NCI-H146 (cell line): ENCODE measurements at regions not wholly inside any gene's neighbourhood (a gene's known extent, or its start where the extent isn't known, plus 50 kb on each side); places are given as distances from the start of the nearest gene placed in this dataset.
"Not testable (repeated sequence)": the region's sequence is repeated elsewhere in the genome, so short reads cannot be mapped to it uniquely, and the experiment has no call there.

ENCODE experiments used
- DNase-seq: peaks from one replicate; lab custom pipeline; 2025; lab: John Stamatoyannopoulos, UW

DNA sequence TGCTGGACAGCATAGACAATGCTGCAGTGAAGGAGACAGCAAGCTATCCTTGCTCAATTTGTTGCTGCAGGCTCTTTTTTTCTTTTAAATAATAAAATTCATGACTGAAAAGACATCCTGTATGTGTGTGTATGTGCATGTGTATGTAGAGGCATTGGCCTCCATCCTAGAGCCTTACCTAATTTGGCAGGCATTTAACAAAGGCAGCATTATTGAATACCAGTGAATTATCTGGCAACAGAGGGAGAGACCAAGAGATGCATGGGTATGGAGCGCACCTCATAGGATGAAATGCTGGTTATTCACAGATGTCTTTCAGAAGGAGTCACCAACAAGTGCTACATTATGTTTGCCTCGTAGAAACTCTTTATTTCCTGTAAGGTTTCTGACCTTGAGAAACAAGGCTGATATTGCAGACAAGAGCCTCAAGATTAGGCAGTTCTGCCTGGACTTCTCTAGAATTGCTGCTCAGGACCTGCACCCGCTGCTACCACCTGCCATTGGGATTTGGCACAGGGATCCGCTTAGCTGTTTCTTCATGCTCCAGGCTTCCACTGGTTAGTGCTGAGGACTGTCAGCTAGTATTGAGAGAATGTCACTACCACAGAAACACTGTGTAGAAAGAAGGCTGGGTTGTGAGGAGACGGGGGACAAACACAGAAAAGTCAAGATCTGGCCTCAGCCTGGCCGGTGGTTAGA is 247.7 kb upstream of the RFX3 start:
- no peak for DNase-seq

DNA sequence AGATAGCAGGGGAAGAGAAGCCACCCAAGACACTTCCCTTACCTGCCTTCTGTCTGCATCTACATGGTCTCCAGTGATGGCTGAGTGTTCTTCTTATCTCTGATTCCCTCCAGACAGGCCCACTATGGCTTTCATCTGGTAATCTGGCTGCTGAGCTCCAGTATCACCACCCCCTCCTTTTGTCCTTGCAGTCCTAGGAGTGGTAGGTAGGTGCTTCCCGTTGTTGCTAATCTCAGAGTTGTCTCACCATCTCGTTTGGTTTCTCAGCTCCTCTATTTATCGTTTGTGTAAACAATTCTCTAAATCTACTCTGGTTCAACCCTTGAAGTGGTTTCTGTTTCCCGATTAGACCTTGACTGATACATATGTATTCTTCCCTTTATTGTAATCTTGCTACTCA is 243.8 kb upstream of the RFX3 start:
- no peak for DNase-seq

DNA sequence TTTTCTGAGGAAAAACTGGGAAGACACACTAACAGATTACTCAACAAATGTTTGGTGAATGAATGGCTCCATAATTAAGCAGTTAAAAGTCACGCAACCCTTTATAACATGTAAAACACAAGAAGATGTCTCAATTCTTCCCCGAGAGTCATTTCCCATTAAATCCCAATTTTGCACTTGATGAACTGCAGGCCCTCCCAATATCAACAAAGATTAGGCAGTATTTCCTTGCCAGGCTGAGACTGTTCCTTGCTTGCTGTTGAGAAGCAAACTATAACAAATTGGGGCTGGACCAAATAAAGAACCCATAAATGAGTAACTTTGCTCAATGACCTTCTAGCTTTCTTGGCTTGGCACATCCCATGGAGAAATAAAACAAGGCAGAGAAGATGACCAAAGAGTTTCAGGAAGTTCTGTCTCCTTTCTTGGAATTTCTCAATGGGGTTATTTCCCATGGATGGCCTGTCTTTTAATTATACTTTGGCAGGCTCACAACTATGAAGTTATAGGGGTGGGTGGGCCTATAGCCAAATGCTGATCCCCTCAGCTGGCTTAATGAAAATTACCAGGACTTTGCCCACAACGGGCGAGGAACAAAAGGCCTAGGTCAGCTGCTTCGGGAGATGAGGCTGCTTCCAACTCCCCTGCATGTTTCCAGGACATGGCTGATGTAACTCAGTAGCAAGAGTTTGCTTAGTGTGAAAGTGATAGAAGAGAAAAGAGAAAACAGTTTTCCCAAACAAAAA is 243.1 kb upstream of the RFX3 start:
- no peak for DNase-seq

DNA sequence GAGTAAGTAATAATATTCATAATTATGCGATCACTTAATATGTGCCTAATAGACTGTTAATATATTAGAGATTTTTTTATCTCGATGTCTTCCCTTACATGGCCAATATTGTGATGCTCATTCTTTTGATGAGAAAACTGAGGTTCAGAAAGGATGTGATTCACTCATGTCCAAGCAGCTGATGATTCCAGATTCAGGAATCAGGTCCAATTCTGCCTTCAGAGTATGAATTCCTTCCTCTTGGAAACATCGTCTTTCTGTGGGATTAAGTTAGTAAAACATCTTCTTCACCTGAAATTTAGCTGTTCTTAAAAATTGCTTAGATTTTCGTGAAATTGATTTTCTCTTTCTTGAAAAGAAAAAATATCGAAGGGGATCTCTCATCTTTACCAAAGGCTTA is 242.5 kb upstream of the RFX3 start:
- DNase-seq: no peak

DNA sequence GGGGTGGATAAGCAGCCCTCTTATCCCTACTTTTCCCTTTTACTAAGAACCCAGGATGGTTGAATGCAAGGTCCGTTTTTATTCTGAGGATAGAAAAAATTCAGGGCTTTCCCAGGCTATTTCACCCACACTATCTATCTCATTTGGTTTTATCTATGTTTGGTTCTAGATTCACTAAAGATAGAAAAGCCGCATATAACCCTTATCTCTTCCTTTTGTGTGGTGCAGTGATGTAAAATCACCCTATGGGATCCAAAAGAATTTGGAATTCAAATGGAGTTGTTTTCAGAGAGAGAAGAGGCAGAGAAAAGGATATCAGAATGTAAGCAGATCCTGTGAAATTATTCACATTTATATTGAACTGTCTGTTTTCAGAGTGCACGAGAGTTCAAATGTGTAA is 236.3 kb upstream of the RFX3 start:
- DNase-seq: no peak

DNA sequence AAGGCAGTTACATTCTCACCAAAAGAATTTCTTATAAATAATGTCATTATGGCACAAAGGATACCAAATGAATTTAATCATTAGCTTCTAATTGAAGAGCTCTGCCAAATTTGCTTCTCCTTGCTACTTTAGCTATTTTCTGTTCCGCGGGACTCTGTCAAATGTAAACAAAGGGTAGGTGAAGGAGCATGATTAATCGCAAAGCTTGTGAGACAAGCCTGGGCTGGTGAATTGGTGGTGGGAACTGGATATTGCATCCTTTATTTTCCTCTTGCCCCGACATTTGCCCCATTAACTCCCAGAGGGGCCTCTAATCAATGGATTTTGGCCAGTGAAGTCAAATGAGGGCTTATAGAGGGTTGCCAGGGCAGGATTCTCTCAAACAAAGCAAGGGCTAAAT is 234.2 kb upstream of the RFX3 start:
- no peak for DNase-seq

DNA sequence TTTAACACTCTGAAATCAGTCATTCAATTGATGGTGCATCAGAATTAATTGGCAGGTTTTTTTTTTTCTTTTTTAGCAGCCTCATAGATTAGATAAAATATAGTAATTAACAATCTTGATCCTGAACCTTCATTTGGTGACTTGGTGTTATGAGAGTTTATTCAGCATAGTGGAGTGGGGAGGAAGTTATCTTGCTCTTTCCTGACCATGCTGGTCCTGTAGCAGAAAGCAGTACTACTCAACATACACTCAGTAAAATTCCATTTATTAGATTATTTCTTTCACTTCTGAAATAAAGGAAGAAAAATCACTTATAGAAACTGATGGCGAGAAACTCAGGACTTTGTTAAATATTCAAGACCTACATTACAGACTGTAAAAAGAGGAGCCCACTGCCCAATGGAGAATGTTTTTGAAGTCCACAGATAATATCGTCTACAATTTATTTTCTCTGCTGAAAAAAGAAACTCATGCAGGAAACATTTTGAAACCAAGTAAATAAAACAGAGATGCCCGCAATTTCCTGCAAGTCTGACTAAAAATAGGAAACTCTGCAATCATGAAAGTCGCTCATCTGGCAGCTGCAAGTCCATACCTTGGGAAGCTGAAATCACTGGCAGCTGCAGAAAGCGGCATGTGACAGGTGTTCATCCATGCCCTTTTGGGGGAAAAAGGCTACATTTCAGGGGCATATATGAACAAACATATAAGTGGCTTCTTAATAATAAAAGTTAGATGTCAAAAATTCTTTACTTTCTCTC is 233.2 kb upstream of the RFX3 start:
- no peak for DNase-seq

DNA sequence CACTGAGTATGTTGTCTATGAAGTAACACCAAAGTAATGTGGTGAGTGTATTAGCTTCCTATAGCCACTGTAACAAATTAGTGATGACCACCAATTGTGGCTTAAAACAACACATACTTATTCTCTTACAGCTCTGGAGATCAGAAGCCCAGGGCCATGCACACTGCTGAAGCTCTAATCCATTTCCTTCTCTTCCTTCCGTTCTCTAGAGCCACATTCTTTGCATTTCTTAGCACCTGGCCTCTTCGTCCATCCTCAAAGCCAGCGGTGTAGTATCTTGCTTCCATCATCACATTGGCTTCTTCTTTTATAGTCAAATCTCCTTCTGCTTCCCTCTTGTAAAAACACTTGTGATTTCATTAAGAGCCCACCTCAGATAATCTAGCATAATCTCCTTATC is 230.3 kb upstream of the RFX3 start:
- DNase-seq: no peak

DNA sequence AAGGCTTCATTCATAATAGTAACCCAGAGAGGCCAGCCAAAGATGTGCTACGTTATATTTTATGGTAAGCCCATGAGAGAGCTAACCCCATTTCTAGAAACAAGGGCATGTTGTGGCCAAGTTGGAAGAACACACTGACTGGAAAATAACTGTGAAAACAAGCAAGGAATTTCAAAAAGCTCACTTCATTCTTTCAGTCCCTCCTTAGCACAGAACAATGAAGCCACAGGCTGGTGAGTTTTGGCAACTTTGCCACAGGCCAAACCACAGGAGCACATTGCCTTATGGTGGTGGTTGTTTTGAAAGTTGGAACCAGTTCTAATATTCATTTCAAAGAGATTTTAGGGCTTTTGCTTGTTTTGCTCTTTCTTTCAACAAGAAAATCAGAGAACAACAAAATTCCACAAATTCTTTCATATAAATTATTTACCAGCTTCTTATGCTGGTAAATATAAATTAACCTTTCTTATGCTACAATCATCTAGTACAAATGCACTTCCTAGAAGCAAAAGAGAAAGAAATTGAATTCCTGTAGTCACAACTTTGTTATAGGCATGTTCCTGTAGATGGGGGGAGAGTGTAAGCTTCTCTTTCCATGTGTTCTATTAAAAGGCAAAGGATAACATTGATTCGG is 225.4 kb upstream of the RFX3 start:
- no peak for DNase-seq

DNA sequence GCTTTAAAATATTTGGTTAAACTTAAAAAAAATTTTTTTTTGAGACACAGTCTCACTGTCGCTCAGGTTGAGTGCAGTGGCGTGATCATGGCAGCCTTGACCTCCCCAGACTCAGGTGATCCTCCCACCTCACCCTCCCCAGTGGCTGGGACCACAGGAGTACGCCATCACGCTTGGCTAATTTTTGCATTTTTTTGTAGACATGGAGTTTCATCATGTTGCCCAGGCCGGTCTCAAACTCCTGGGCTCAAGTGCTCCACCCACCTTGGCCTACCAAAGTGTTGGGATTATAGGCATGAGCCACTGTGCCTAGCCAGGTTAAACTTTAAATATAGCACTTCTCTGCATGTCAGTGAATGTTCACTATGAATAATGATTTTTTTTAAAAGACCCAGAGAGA is 224.5 kb upstream of the RFX3 start:
- no peak for DNase-seq

DNA sequence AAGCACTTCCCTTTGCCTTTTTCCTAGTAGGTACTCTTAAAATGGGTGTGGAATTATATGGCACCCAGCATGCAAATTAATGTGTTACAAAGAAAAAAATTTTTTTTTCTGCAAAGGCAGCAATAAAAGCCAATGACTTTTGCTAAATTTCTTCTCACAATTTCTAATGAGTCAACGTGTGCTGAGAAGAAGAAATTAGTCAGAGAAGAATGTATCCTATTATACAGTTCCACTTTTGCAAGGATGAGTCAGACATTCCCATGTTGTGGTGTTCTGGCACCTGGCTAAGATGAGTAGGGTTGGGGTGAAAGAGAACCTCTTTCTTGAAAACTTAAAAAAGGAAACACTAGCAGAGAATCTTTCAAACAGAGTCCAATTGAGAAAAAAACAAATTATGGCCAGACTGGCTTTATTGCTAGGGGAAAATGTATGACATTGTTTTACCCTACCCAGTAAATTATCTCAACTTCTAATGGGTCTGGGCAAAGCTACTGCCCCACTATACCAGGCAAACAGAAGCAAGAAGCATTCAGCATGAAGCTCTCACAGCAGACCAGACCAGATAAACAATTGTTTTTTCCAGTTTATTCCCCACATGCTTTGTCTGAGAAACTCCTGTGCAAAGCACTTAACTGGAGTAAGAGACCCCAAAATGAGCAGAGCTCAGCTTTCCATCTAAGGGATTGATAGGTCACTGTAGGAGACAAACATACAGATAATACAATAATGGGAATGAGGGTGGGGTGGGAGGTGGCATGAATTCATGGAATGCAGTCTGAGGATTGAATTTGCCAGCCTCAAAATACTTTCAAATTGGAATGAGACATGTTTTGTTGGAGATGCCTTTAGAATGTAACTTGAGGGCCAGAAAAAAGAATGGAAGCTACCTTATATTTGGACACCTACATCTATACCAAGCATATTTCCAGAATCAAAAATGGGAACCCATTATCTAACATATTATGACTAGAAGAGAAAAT is 220.8 kb upstream of the RFX3 start:
- DNase-seq: no peak

DNA sequence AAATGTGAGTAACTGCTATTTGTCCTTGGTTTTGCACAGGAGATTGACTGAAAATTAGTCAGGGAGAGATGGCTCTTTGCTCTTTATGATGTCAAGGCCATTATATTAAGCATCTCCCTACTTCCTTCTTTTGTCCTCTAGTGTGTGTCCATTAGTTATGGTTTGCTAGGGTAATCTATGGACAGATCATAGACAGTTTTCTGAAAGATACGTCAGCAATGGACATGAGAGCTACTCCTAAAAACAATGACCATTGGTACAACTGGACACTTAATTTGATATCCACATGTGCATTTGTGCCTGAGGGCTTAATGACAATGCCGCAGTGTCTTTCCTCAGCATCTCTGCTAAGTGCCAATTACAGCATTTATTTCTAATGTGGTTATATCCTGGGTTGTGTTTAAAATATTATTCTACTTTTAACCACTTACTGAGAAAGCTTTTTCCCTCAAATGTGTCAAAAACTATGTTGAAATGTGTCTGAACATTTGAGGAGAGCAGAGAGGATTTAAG is 218.2 kb upstream of the RFX3 start:
- no peak for DNase-seq

DNA sequence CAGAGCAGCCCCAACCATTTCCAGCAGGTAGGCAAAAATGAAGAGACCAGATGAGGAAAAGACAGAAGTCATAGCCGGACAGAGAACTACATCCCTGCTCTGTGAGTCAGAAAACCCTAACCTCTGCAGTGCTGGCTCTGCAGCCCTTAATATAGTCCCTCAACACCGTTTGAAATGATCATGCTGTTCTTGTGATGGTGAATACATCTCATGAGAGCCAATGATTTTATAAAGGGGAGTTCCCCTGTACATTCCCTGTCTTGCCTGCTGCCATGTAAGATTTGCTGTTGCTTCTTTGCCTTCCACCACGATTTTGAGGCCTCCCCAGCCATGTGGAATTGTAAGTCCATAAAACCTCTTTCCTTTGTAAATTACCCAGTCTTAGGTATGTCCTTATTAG is 216.8 kb upstream of the RFX3 start:
- no peak for DNase-seq

DNA sequence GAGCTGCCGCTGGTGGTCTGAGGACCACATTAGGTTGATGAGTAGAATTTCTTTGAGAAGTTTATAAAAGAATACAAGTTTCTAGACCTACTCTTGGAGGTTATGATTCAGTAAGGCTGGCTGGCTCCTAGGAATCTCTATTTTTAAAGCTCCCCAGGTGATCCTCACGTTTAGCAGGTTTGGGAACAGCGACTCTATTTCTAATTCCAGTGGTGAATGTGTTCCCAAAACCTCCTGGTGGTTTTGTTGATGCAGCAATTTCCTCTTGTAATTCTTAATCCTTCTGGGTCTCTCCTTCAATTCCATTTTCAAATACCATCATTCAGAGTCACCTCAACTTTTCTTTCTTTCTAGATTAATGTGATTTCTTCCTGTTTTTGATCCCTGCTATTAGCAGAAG is 215.9 kb upstream of the RFX3 start:
- DNase-seq: no peak

DNA sequence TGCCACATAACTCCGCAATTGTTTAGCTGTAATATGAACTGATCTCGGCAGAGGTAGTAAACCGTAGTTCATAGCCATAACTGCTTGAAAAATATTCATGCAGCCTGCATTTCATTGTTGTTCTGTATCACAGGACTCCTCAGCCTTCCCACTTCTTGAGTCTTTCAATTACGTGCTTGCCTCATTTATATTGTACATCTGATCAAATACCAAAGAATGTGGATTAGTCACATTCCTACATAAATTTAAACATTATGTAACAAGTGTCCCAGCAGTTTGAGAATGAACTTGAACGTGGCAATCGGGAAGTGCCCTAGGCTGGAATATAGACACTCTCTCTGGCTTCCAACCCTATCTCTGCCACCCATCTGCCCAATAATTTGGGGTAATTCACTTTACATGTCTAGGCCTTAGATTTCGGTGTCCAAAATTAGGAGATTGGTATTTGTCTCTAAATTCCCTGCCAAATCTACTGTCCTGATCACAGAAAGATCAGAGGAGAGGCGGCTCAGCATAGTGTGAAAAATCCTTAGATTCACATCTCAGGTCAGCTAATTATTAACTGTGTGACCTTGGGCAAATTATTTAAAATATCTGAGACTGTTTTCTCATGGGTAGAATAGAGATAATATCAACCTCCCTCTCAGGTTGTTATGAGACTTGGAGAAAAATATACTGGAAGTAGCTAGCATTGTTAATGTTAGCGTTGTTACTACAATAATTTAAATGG is 215.1 kb upstream of the RFX3 start:
- DNase-seq: no peak

DNA sequence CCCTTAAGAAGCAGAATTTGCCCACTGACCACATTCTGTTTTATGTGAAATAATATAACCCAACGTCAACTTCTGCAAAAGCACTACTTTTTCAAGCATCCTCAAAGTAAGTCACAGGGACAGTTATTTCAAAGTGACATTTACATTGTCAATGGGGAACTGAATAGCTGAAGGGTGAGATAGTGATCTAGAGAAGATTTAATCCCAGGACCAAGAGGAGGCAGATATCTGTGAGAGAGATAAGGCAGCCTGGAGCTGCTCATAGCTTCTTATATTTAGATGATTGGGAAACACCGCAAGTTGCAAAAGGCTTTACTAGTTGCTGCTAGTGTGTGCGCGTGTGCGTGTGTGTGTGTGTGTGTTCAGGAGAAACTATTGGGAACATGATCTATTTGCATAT is 210.4 kb upstream of the RFX3 start:
- DNase-seq: no peak

DNA sequence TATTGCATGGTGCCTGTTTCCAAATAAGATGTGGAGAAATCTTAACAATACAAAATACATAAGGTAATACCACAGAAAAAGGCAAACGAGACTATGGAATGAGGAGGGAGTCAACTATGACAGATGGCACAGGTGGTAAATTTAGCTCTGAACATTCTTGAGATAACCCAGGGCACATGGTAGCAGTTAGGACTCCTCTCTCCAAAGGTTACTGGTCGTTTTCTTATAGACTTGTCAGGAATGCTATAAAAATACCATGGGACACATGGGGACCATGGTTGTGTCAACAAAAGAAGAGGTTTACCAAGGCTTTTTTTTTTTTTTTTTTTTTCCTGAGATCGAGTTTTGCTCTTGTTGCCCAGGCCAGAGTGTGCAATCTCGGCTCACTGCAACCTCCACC is 209.4 kb upstream of the RFX3 start:
- no peak for DNase-seq

DNA sequence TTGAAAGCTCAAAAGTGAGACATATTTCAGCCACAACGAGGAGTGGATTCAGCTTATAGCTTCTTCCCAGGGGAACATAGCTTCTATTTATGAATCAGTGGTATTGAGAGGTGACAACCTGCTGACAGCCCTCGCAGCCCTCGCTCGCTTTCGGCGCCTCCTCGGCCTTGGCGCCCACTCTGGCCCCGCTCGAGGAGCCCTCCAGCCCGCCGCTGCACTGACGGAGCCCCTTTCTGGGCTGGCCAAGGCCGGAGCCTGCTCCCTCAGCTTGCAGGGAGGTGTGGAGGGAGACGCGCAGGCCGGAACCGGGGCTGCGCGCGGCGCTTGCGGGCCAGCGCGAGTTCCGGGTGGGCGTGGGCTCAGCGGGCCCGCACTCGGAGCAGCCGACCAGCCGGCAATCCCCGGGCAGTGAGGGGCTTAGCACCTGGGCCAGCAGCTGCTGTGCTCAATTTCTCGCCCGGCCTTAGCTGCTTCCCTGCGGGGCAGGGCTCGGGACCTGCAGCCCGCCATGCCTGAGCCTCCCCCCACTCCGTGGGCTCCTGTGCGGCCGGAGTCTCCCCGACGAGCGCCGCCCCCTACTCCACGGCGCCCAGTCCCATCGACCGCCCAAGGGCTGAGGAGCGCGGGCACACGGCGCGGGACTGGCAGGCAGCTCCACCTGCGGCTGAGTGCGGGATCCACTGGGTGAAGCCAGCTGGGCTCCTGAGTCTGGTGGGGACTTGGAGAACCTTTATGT is 207.9 kb upstream of the RFX3 start:
- not testable (repeated sequence) for DNase-seq

DNA sequence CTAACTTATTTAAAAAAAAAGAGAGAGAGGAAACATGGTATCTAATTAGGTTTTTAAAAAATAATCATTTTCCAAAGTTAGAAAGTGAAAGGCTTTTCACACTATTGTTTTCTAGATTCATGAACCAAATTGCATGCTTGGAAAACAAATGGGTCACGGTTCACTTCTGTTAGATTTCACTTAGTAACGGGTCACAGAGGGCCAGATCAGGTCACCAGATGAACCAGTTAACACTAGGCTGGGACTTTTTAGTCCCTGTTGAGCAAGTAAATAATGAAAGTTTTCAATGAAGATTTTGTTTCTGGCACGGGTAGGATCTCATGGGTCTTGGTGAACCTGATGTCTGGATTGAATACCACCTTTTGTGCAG is 207.2 kb upstream of the RFX3 start:
- no peak for DNase-seq
